ENCODE measurements at regions not wholly inside any gene's neighbourhood (a gene's known extent, or its start where the extent isn't known, plus 50 kb on each side); places are given as distances from the start of the nearest gene placed in this dataset.

GRCh38 chr17:33487187-33487879 lies 194.2 kb upstream of the ASIC2 start:
- intact Hi-C loops (cut with micrococcal nuclease): no loop called here
- H3K4me2 ChIP-seq (replicated peaks; ENCODE audit: low read depth, low read length, poor library complexity, severe bottlenecking): no peak overlapping the region
- DNase-seq (no peak), ATAC-seq (ENCODE audit: low read depth) (no peak)
- H3K9me3 ChIP-seq (ENCODE audit: control extremely low read depth in 1 of 3, control insufficient read depth in 2 of 3, insufficient read depth in 1 of 3, low read length in 2 of 3): peaks cover 0 to 5% (median 0%) of the 10 kb centered on the region in 3 donors
- H3K4me1 Mint-ChIP-seq: no peaks in the 10 kb centered on the region
- H3K79me2 ChIP-seq (ENCODE audit: control insufficient read depth, insufficient read depth, low read length): no peaks in the 10 kb centered on the region
- TF ChIP-seq CTCF (IDR thresholded peaks at IDR 0.05): no peak
- TF ChIP-seq EZH2 (IDR thresholded peaks at IDR 0.05; ENCODE audit: borderline replicate concordance, insufficient read depth, low read depth, low read length, poor library complexity, severe bottlenecking): no peak
- no peak overlapping the region for H3K27ac ChIP-seq (ENCODE audit: low read length in 2 of 2)
- H3K27me3 Mint-ChIP-seq: peaks cover 6% of the 10 kb centered on the region
- ChIA-PET POLR2A (no interaction called here), CTCF (no interaction called here)
- no peaks in the 10 kb centered on the region for H4K20me1 ChIP-seq (ENCODE audit: control insufficient read depth, insufficient read depth, low read length, poor library complexity, severe bottlenecking)
- H3K4me3 Mint-ChIP-seq: no peak overlapping the region
- H3K4me3 ChIP-seq (ENCODE audit: control extremely low read depth in 1 of 5, extremely low read depth in 1 of 5, insufficient read depth in 1 of 5, low read depth in 2 of 5, low read length in 4 of 5): no peak overlapping the region
- no peak overlapping the region for H3K9ac ChIP-seq (ENCODE audit: low read length)
- WGBS (ENCODE audit: insufficient coverage): 80% methylated on average over 4 of the region's 4 CpGs
- no peaks in the 10 kb centered on the region for H3K9me3 Mint-ChIP-seq (ENCODE audit: insufficient read depth)
- H3K4me1 ChIP-seq (ENCODE audit: control insufficient read depth in 2 of 2, insufficient read depth in 2 of 2, low read length in 2 of 2): no peaks in the 10 kb centered on the region
- H3K27ac Mint-ChIP-seq: no peak overlapping the region
- no peak overlapping the region for H2AFZ ChIP-seq (ENCODE audit: insufficient read depth, low read depth, low read length, poor library complexity, severe bottlenecking)
- H3K27me3 ChIP-seq (replicated peaks in 1 of 4; ENCODE audit: control extremely low read depth in 1 of 4, control insufficient read depth in 3 of 4, insufficient read depth in 4 of 4, low read length in 3 of 4): no peaks in the 10 kb centered on the region
- no peaks in the 10 kb centered on the region for H3K36me3 ChIP-seq (replicated peaks in 1 of 2; ENCODE audit: control extremely low read depth in 1 of 2, control insufficient read depth in 1 of 2, extremely low read depth in 1 of 2, insufficient read depth in 2 of 2, low read length in 1 of 2)

GRCh38 chr17:33491871-33492481 lies 198.9 kb upstream of the ASIC2 start:
- Histone ChIP-seq H3K4me2 (replicated peaks; ENCODE audit: low read depth, low read length, poor library complexity, severe bottlenecking) (no peak overlapping the region), H3K4me3 (ENCODE audit: control extremely low read depth in 1 of 5, extremely low read depth in 1 of 5, insufficient read depth in 1 of 5, low read depth in 2 of 5, low read length in 4 of 5) (no peak overlapping the region), H2AFZ (ENCODE audit: insufficient read depth, low read depth, low read length, poor library complexity, severe bottlenecking) (no peak overlapping the region), H3K36me3 (replicated peaks in 1 of 2; ENCODE audit: control extremely low read depth in 1 of 2, control insufficient read depth in 1 of 2, extremely low read depth in 1 of 2, insufficient read depth in 2 of 2, low read length in 1 of 2) (no peaks in the 10 kb centered on the region), H3K9me3 (ENCODE audit: control extremely low read depth in 1 of 3, control insufficient read depth in 2 of 3, insufficient read depth in 1 of 3, low read length in 2 of 3) (peaks cover 0 to 3% (median 0%) of the 10 kb centered on the region in 3 donors), H4K20me1 (ENCODE audit: control insufficient read depth, insufficient read depth, low read length, poor library complexity, severe bottlenecking) (no peaks in the 10 kb centered on the region), H3K27ac (ENCODE audit: low read length in 2 of 2) (no peak overlapping the region), H3K27me3 (replicated peaks in 1 of 4; ENCODE audit: control extremely low read depth in 1 of 4, control insufficient read depth in 3 of 4, insufficient read depth in 4 of 4, low read length in 3 of 4) (no peaks in the 10 kb centered on the region), H3K4me1 (ENCODE audit: control insufficient read depth in 2 of 2, insufficient read depth in 2 of 2, low read length in 2 of 2) (no peaks in the 10 kb centered on the region), H3K9ac (ENCODE audit: low read length) (no peak overlapping the region), H3K79me2 (ENCODE audit: control insufficient read depth, insufficient read depth, low read length) (no peaks in the 10 kb centered on the region)
- TF ChIP-seq CTCF (IDR thresholded peaks at IDR 0.05) (no peak), EZH2 (IDR thresholded peaks at IDR 0.05; ENCODE audit: borderline replicate concordance, insufficient read depth, low read depth, low read length, poor library complexity, severe bottlenecking) (no peak)
- 90% methylated on average over 6 of the region's 9 CpGs for WGBS (ENCODE audit: insufficient coverage)
- ChIA-PET CTCF (no interaction called here), POLR2A (no interaction called here)
- DNase-seq (no peak), ATAC-seq (ENCODE audit: low read depth) (no peak)
- intact Hi-C loops (cut with micrococcal nuclease): no loop called here
- Mint-ChIP-seq H3K4me1 (no peaks in the 10 kb centered on the region), H3K9me3 (ENCODE audit: insufficient read depth) (no peaks in the 10 kb centered on the region), H3K27me3 (peaks cover 6% of the 10 kb centered on the region), H3K27ac (no peak overlapping the region), H3K4me3 (no peak overlapping the region)
